HCT116 (cell line): ENCODE measurements at regions not wholly inside any gene's neighbourhood (a gene's known extent, or its start where the extent isn't known, plus 50 kb on each side); places are given as distances from the start of the nearest gene placed in this dataset.

Experiments used
- CBX3 ChIP-seq: IDR thresholded peaks from 2 replicates; pipeline ENCODE4 v1.6.1; 2012; ENCODE audit warnings: low read depth
- CEBPB ChIP-seq: IDR thresholded peaks from 2 replicates; pipeline ENCODE4 v1.6.1; 2012; ENCODE audit warnings: low read depth
- CTCF ChIP-seq, 3 experiments: fragments of 200-600 bp in 1 of 3; sonication (generic) in 1 of 3; IDR thresholded peaks in 2 of 3; conservative IDR thresholded peaks in 1 of 3; 2 replicates each; pipeline ENCODE4 v1.5.1; 2012 to 2017; ENCODE audit warnings: low read depth in 2 of 3, low read length in 2 of 3, antibody characterized with exemption in 1 of 3, borderline replicate concordance in 1 of 3, control low read depth in 1 of 3, mild to moderate bottlenecking in 1 of 3, mixed read lengths in 1 of 3, mixed run types in 1 of 3, moderate library complexity in 1 of 3; ENCODE audit not compliant: insufficient read depth in 1 of 3
- EGR1 ChIP-seq: IDR thresholded peaks from 2 replicates; pipeline ENCODE4 v1.6.1; 2012; ENCODE audit warnings: low read depth
- EZH2 ChIP-seq: fragments of 200-600 bp; sonication (generic); IDR thresholded peaks from 2 replicates; pipeline ENCODE4 v1.6.1; 2017; ENCODE audit warnings: antibody characterized with exemption, mixed run types
- EZH2phosphoT487 ChIP-seq: fragments of 200-600 bp; IDR thresholded peaks from 2 replicates; pipeline ENCODE4 v1.6.1; 2018; ENCODE audit warnings: antibody characterized with exemption, borderline replicate concordance
- MAX ChIP-seq: IDR thresholded peaks from 2 replicates; pipeline ENCODE4 v1.6.1; 2012
- POLR2A ChIP-seq: IDR thresholded peaks from 2 replicates; pipeline ENCODE4 v1.7.0; 2011; ENCODE audit warnings: borderline replicate concordance; ENCODE audit not compliant: insufficient read depth, insufficient read length; ENCODE audit errors: extremely low read depth
- POLR2AphosphoS5 ChIP-seq: IDR thresholded peaks from 2 replicates; pipeline ENCODE4 v1.6.1; 2011; ENCODE audit warnings: mild to moderate bottlenecking, low read depth, low read length, moderate library complexity
- RAD21 ChIP-seq: IDR thresholded peaks from 2 replicates; pipeline ENCODE4 v1.6.1; 2012; ENCODE audit warnings: low read depth, mild to moderate bottlenecking
- SP1 ChIP-seq: IDR thresholded peaks from 2 replicates; pipeline ENCODE4 v1.6.1; 2012; ENCODE audit warnings: low read depth
- TCF7L2 ChIP-seq: IDR thresholded peaks from 2 replicates; pipeline ENCODE4 v1.7.0; 2011; ENCODE audit warnings: borderline replicate concordance, inconsistent platforms; ENCODE audit not compliant: insufficient read depth, insufficient read length; ENCODE audit errors: extremely low read depth
- YY1 ChIP-seq: IDR thresholded peaks from 2 replicates; pipeline ENCODE4 v1.6.1; 2011; ENCODE audit warnings: low read length, low read depth, moderate library complexity, mild to moderate bottlenecking; ENCODE audit not compliant: insufficient replicate concordance; ENCODE audit errors: extremely low read depth
- TF ChIP-seq, protein P1 (sequence below): IDR thresholded peaks from 2 replicates; pipeline ENCODE4 v1.6.1; 2012; ENCODE audit warnings: low read depth

DNA sequence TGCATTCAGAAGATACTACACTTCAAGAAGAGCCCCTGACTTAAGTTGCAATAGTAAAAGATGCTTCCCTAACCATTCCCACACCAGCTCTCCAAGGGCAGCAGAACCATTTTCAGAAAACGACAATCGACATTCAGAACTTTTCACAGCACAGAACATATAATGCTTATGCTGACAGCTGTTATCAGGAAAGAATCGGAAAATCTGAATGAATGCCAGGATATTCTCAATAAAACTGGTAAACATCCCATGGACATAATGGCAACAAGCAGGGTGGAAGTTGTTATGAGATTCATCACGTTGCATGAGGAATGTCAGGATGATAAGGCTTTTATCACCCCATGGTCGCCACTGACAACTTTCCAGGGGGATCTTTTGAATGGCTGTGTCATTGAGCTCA lies 246.6 kb upstream of the CHRM3 start:
- no peak for TF ChIP-seq POLR2A
- no peak for TF ChIP-seq POLR2AphosphoS5
- no peak for TF ChIP-seq CTCF (IDR thresholded peaks at IDR 0.05 in 2 of 3, conservative IDR thresholded peaks at IDR 0.05 in 1 of 3; ENCODE audit: borderline replicate concordance in 1 of 3, insufficient read depth in 1 of 3, low read depth in 2 of 3, low read length in 2 of 3)
- no peak for TF ChIP-seq MAX
- no peak for TF ChIP-seq CBX3
- no peak for TF ChIP-seq CEBPB
- TF ChIP-seq EZH2phosphoT487, result no peak
- TF ChIP-seq EGR1, result no peak
- TF ChIP-seq TCF7L2, result no peak
- TF ChIP-seq, protein P1, sequence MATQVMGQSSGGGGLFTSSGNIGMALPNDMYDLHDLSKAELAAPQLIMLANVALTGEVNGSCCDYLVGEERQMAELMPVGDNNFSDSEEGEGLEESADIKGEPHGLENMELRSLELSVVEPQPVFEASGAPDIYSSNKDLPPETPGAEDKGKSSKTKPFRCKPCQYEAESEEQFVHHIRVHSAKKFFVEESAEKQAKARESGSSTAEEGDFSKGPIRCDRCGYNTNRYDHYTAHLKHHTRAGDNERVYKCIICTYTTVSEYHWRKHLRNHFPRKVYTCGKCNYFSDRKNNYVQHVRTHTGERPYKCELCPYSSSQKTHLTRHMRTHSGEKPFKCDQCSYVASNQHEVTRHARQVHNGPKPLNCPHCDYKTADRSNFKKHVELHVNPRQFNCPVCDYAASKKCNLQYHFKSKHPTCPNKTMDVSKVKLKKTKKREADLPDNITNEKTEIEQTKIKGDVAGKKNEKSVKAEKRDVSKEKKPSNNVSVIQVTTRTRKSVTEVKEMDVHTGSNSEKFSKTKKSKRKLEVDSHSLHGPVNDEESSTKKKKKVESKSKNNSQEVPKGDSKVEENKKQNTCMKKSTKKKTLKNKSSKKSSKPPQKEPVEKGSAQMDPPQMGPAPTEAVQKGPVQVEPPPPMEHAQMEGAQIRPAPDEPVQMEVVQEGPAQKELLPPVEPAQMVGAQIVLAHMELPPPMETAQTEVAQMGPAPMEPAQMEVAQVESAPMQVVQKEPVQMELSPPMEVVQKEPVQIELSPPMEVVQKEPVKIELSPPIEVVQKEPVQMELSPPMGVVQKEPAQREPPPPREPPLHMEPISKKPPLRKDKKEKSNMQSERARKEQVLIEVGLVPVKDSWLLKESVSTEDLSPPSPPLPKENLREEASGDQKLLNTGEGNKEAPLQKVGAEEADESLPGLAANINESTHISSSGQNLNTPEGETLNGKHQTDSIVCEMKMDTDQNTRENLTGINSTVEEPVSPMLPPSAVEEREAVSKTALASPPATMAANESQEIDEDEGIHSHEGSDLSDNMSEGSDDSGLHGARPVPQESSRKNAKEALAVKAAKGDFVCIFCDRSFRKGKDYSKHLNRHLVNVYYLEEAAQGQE, result no peak
- no peak for TF ChIP-seq RAD21
- TF ChIP-seq YY1, result no peak
- no peak for TF ChIP-seq EZH2
- no peak for TF ChIP-seq SP1
